ENCODE measurements at regions not wholly inside any gene's neighbourhood (a gene's known extent, or its start where the extent isn't known, plus 50 kb on each side); places are given as distances from the start of the nearest gene placed in this dataset.

GRCh38 chr22:48391171-48391711, 1436.4 kb downstream of the BRD1 start:
- Histone ChIP-seq H3K4me3 (replicated peaks; ENCODE audit: low read depth, low read length) (no peak overlapping the region), H3K27me3 (replicated peaks; ENCODE audit: control insufficient read depth, insufficient read depth, low read length) (no peaks in the 10 kb centered on the region), H3K36me3 (ENCODE audit: control insufficient read depth, insufficient read depth, low read length) (no peaks in the 10 kb centered on the region)
- no peak for DNase-seq (ENCODE audit: extremely low read depth, insufficient read length)
- no peak for TF ChIP-seq CTCF (IDR thresholded peaks at IDR 0.05; ENCODE audit: insufficient read depth, low read length, poor library complexity, severe bottlenecking)

- Histone ChIP-seq H3K4me3 (replicated peaks; ENCODE audit: low read depth, low read length) (no peak overlapping the region), H3K27me3 (replicated peaks; ENCODE audit: control insufficient read depth, insufficient read depth, low read length) (no peaks in the 10 kb centered on the region), H3K36me3 (ENCODE audit: control insufficient read depth, insufficient read depth, low read length) (no peaks in the 10 kb centered on the region)
- DNase-seq (ENCODE audit: extremely low read depth, insufficient read length), result no peak
- no peak for TF ChIP-seq CTCF (IDR thresholded peaks at IDR 0.05; ENCODE audit: insufficient read depth, low read length, poor library complexity, severe bottlenecking)
Observed at GRCh38 chr22:48389916-48390315, 1437.8 kb downstream of the BRD1 start.

GRCh38 chr22:48382197-48382596, 1445.5 kb downstream of the BRD1 start:
- no peak for TF ChIP-seq CTCF (IDR thresholded peaks at IDR 0.05; ENCODE audit: insufficient read depth, low read length, poor library complexity, severe bottlenecking)

GRCh38 chr22:48380016-48380665, 1447.5 kb downstream of the BRD1 start:
- no peaks in the 10 kb centered on the region for H3K27me3 ChIP-seq (replicated peaks; ENCODE audit: control insufficient read depth, insufficient read depth, low read length)

More at GRCh38 chr22:48382197-48382596, 1445.5 kb downstream of the BRD1 start:
- Histone ChIP-seq H3K36me3 (ENCODE audit: control insufficient read depth, insufficient read depth, low read length) (no peaks in the 10 kb centered on the region), H3K4me3 (replicated peaks; ENCODE audit: low read depth, low read length) (no peak overlapping the region), H3K27me3 (replicated peaks; ENCODE audit: control insufficient read depth, insufficient read depth, low read length) (no peaks in the 10 kb centered on the region)
- DNase-seq (ENCODE audit: extremely low read depth, insufficient read length), result no peak

GRCh38 chr22:48379371-48379770, 1448.3 kb downstream of the BRD1 start:
- DNase-seq (ENCODE audit: extremely low read depth, insufficient read length), result no peak
- no peak for TF ChIP-seq CTCF (IDR thresholded peaks at IDR 0.05; ENCODE audit: insufficient read depth, low read length, poor library complexity, severe bottlenecking)
- Histone ChIP-seq H3K27me3 (replicated peaks; ENCODE audit: control insufficient read depth, insufficient read depth, low read length) (no peaks in the 10 kb centered on the region), H3K36me3 (ENCODE audit: control insufficient read depth, insufficient read depth, low read length) (no peaks in the 10 kb centered on the region), H3K4me3 (replicated peaks; ENCODE audit: low read depth, low read length) (no peak overlapping the region)

More at GRCh38 chr22:48380016-48380665, 1447.5 kb downstream of the BRD1 start:
- Histone ChIP-seq H3K36me3 (ENCODE audit: control insufficient read depth, insufficient read depth, low read length) (no peaks in the 10 kb centered on the region), H3K4me3 (replicated peaks; ENCODE audit: low read depth, low read length) (no peak overlapping the region)
- DNase-seq (ENCODE audit: extremely low read depth, insufficient read length), result no peak
- no peak for TF ChIP-seq CTCF (IDR thresholded peaks at IDR 0.05; ENCODE audit: insufficient read depth, low read length, poor library complexity, severe bottlenecking)
